ENCODE measurements at regions not wholly inside any gene's neighbourhood (a gene's known extent, or its start where the extent isn't known, plus 50 kb on each side); places are given as distances from the start of the nearest gene placed in this dataset.

DNA sequence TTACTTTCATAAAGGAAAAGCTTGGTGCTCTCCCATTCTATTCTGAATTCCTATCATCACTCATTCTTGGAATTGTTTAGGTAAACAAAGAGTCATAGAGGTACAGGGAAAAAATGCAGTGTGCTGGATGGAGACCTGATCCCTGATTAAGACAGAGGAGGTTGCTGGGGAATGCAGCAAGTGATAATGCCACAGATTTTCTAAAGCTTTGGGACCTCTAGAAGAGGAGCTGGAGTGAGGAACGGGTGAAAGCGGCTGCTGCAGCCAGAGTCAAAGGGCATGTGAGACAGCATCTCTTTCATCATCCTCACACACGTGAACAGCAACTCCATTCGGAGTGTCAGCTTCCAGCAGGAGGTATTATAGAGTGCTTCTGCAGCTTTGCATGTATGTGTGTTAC lies 54.9 kb upstream of the DIPK1A start:
- DNase-seq = no peak
- H3K27me3 ChIP-seq (ENCODE audit: control insufficient read depth in 3 of 3, insufficient read depth in 3 of 3, low read length in 2 of 3) = no peaks in the 10 kb centered on the region
- TF ChIP-seq, protein P1, sequence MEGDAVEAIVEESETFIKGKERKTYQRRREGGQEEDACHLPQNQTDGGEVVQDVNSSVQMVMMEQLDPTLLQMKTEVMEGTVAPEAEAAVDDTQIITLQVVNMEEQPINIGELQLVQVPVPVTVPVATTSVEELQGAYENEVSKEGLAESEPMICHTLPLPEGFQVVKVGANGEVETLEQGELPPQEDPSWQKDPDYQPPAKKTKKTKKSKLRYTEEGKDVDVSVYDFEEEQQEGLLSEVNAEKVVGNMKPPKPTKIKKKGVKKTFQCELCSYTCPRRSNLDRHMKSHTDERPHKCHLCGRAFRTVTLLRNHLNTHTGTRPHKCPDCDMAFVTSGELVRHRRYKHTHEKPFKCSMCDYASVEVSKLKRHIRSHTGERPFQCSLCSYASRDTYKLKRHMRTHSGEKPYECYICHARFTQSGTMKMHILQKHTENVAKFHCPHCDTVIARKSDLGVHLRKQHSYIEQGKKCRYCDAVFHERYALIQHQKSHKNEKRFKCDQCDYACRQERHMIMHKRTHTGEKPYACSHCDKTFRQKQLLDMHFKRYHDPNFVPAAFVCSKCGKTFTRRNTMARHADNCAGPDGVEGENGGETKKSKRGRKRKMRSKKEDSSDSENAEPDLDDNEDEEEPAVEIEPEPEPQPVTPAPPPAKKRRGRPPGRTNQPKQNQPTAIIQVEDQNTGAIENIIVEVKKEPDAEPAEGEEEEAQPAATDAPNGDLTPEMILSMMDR (IDR thresholded peaks at IDR 0.05; ENCODE audit: control extremely low read depth, extremely low read depth) = no peak
- no peaks in the 10 kb centered on the region for H3K36me3 ChIP-seq (ENCODE audit: control insufficient read depth in 4 of 4, insufficient read depth in 4 of 4, low read length in 4 of 4)
- no peak overlapping the region for H3K27ac ChIP-seq (ENCODE audit: low read depth in 1 of 2, low read length in 1 of 2)
- H3K4me3 ChIP-seq = no peak overlapping the region
- 56 to 71% methylated on average over 4 of the region's 4 CpGs for WGBS, 2 donors
- no peak for ATAC-seq (ENCODE audit: insufficient read depth, low FRiP score)
- peaks cover 0 to 3% (median 0%) of the 10 kb centered on the region in 5 donors for H3K4me1 ChIP-seq (ENCODE audit: control insufficient read depth in 5 of 5, insufficient read depth in 5 of 5, low read length in 5 of 5)
- H3K9ac ChIP-seq (ENCODE audit: insufficient read depth in 1 of 2, low read length in 2 of 2) = no peak overlapping the region
- no peaks in the 10 kb centered on the region for H3K9me3 ChIP-seq (ENCODE audit: control insufficient read depth in 4 of 4, insufficient read depth in 3 of 4, low read length in 3 of 4)

DNA sequence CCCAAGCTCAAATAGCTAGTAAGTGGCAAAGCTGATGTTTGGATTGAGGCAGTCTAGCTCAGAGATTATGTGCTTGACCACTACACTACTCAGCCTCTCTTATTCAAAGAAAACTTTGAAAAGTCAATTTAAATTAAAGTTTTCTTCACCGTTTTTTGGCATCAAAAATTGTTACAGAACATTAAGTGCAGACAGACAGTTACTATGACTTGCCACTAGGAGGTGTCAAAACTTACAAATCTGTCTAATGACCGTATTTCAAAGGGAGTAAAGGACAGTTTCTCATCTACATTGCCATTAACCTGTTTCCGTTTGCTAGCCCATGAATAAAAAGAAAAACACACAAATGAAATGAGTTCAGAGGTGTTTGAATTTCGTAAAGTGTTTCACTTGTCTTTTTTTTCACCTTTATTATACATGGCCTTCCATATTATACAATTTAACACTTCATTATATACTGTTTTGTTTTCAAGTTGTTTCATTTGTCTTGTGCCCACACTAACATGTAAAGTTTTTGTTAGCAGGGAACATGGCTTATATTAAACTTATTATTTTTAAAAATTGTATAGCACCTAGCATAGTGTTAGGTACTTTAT lies 57.4 kb upstream of the MTF2 start:
- H3K36me3 ChIP-seq (ENCODE audit: control insufficient read depth in 4 of 4, insufficient read depth in 4 of 4, low read length in 4 of 4) = no peaks in the 10 kb centered on the region
- no peak overlapping the region for H3K27ac ChIP-seq (ENCODE audit: low read depth in 1 of 2, low read length in 1 of 2)
- H3K27me3 ChIP-seq (ENCODE audit: control insufficient read depth in 3 of 3, insufficient read depth in 3 of 3, low read length in 2 of 3) = no peaks in the 10 kb centered on the region
- no peak overlapping the region for H3K4me3 ChIP-seq
- 11 to 18% methylated on average over 4 of the region's 4 CpGs for WGBS, 2 donors
- TF ChIP-seq, protein P1 (IDR thresholded peaks at IDR 0.05; ENCODE audit: control extremely low read depth, extremely low read depth) = peak; percentile 59
- peak in 2 of 3 donors; percentile 44 to 45 for DNase-seq
- H3K9me3 ChIP-seq (ENCODE audit: control insufficient read depth in 4 of 4, insufficient read depth in 3 of 4, low read length in 3 of 4) = no peaks in the 10 kb centered on the region
- H3K9ac ChIP-seq (ENCODE audit: insufficient read depth in 1 of 2, low read length in 2 of 2) = no peak overlapping the region
- peaks cover 0 to 4% (median 0%) of the 10 kb centered on the region in 5 donors for H3K4me1 ChIP-seq (ENCODE audit: control insufficient read depth in 5 of 5, insufficient read depth in 5 of 5, low read length in 5 of 5)
- ATAC-seq (ENCODE audit: insufficient read depth, low FRiP score) = peak; percentile 72

DNA sequence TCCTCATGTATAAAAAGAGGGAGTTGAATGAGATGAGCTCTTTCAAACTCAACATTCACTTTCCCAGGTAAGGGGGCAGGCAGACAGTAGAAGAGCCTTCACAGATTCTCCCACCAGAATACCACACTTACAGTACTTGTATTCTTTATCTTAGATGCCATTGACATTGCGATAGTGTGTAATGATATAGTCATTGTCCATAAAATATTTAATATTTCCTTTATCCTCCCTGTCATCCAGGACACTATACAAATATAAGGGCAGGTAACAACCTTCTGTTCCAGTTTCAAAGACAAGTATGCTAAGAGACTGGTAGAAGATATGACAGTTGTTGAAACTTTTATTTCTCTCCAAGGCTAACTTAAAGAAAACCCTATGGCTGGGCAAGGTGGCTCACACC lies 56.5 kb upstream of the MTF2 start:
- Histone ChIP-seq H3K4me1 (ENCODE audit: control insufficient read depth in 5 of 5, insufficient read depth in 5 of 5, low read length in 5 of 5) (peaks cover 0 to 4% (median 0%) of the 10 kb centered on the region in 5 donors), H3K27ac (ENCODE audit: low read depth in 1 of 2, low read length in 1 of 2) (no peak overlapping the region), H3K36me3 (ENCODE audit: control insufficient read depth in 4 of 4, insufficient read depth in 4 of 4, low read length in 4 of 4) (no peaks in the 10 kb centered on the region), H3K9ac (ENCODE audit: insufficient read depth in 1 of 2, low read length in 2 of 2) (no peak overlapping the region), H3K4me3 (no peak overlapping the region), H3K27me3 (ENCODE audit: control insufficient read depth in 3 of 3, insufficient read depth in 3 of 3, low read length in 2 of 3) (no peaks in the 10 kb centered on the region), H3K9me3 (ENCODE audit: control insufficient read depth in 4 of 4, insufficient read depth in 3 of 4, low read length in 3 of 4) (no peaks in the 10 kb centered on the region)
- no peak for ATAC-seq (ENCODE audit: insufficient read depth, low FRiP score)
- TF ChIP-seq, protein P1 (IDR thresholded peaks at IDR 0.05; ENCODE audit: control extremely low read depth, extremely low read depth) = no peak
- no peak for DNase-seq
- 98 to 100% methylated on average over 1 of the region's 1 CpG for WGBS, 2 donors

DNA sequence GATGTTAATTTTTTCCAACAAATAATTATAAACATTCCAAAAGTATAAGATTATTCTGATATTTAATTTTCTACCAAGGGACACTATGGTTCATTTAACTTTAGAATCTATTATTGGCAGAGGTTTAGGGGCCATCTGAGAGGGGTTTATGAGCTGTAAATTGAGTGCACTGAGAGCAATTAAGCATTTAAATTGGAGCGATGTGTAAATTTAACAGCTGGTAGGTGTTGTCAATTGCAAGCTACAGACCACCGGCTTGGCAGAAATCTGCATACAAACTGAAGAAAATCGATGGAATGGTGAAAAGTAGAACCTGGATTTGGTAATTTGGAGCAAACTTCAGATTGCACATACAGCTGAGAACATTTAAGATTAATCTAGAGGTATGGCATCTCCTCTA lies 55.8 kb upstream of the MTF2 start:
- Histone ChIP-seq H3K4me3 (no peak overlapping the region), H3K9ac (ENCODE audit: insufficient read depth in 1 of 2, low read length in 2 of 2) (no peak overlapping the region), H3K9me3 (ENCODE audit: control insufficient read depth in 4 of 4, insufficient read depth in 3 of 4, low read length in 3 of 4) (no peaks in the 10 kb centered on the region), H3K36me3 (ENCODE audit: control insufficient read depth in 4 of 4, insufficient read depth in 4 of 4, low read length in 4 of 4) (no peaks in the 10 kb centered on the region), H3K27me3 (ENCODE audit: control insufficient read depth in 3 of 3, insufficient read depth in 3 of 3, low read length in 2 of 3) (no peaks in the 10 kb centered on the region), H3K27ac (ENCODE audit: low read depth in 1 of 2, low read length in 1 of 2) (no peak overlapping the region), H3K4me1 (ENCODE audit: control insufficient read depth in 5 of 5, insufficient read depth in 5 of 5, low read length in 5 of 5) (peaks cover 0 to 4% (median 0%) of the 10 kb centered on the region in 5 donors)
- ATAC-seq (ENCODE audit: insufficient read depth, low FRiP score) = no peak
- 52 to 63% methylated on average over 3 of the region's 3 CpGs for WGBS, 2 donors
- DNase-seq = no peak
- TF ChIP-seq, protein P1 (IDR thresholded peaks at IDR 0.05; ENCODE audit: control extremely low read depth, extremely low read depth) = no peak
